Middle frontal gyrus (tissue), 1 donor: ENCODE measurements at regions not wholly inside any gene's neighbourhood (a gene's known extent, or its start where the extent isn't known, plus 50 kb on each side); places are given as distances from the start of the nearest gene placed in this dataset.
"Not testable (repeated sequence)": the region's sequence is repeated elsewhere in the genome, so short reads cannot be mapped to it uniquely, and the experiment has no call there.

Experiments
- DNase-seq: peaks from one replicate; pipeline ENCODE4 v3.0.0-alpha.2; 2015; ENCODE audit warnings: low spot score; ENCODE audit errors: extremely low spot score

DNA sequence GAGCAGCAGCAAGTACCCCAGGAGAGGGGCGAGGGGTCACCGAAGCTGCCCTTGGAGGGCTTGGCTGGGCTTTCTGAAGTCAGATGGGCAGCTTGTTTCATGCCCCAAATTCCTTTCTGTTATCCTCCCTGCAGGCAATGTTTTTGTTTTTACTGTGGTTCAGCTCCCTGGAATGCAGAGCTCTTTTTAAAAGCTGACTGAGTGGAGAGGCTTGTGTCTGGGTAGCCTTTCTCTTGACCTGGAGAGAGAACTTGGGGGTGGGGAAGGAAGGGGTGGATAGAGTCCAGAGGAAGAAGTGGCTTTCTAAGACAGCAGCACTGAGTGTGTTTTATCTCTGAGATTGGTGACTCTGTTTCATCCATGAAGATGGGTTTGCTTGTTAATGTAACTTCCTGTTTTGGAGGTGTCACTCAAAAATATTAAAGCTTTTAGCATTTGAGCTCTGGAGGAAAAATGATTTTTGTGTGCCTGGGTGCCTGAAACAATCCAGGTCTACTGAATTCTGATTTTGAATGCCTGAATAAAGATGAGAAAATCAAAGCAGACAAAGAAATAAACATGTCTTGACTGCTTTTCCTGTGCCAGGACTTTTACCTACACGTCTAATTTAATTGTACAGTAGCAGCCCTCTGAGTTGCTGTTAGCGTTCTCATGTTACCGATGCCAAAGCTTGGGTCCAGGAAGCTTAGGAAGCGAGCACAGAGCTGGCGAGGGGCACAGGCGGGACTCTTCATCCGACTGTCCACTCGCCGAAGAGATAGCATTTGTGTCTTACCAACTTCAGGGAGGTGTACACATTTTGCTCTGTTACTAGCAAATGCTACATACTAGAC, 78.2 kb upstream of the EEF1E1 start:
- no peak for DNase-seq

DNA sequence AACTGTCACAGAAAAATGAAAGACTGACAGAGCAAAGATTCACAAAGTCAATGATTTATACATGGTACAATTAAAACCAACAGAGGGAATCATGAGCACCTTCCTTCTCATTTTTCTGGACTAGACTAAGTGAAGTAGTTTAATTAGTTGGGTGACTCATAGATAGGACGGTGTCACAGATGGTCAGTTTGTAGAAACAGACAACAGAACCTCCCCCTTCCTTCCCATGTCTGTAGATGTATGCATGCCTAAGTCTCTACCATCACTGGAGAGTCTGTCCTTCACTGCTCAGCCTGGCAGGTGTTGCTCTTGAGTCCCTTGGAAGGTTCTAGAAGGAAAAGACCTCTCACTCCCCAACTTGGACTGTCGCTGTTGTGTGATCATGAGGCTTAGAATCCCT, 75.4 kb upstream of the EEF1E1 start:
- DNase-seq, result no peak

DNA sequence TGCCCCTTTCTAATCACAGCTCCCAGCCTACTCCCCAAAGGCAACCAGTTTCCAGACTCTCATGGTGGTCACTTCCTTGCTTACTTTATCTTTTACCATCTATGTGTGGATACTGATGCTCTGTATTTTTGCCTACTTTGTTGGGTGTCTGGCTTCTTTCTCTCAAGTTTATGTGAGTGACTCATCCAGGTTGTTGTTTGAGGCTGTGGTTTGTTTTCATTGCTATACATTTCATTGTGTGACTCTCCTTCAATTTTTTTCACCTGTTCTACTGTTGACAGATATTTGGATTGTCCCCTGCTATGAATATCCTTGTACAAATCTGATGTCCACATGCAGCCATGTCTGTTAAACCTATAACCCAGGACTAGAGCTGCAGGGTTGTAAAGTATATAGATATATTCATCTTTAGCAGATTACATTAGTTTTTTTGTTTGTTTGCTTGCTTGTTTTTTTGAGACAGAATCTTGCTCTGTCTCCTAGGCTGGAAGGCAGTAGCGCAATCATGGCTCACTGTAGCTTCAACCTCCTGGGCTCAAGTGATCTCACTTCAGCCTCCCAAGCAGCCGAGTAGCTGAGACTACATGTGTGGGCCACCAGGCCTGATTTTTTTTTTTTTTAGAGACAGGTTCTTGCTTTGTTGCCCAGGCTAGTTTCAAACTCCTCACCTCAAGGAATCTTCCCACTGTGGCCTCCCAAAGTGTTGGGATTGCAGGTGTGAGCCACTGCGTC, 72.9 kb upstream of the EEF1E1 start:
- no peak for DNase-seq

DNA sequence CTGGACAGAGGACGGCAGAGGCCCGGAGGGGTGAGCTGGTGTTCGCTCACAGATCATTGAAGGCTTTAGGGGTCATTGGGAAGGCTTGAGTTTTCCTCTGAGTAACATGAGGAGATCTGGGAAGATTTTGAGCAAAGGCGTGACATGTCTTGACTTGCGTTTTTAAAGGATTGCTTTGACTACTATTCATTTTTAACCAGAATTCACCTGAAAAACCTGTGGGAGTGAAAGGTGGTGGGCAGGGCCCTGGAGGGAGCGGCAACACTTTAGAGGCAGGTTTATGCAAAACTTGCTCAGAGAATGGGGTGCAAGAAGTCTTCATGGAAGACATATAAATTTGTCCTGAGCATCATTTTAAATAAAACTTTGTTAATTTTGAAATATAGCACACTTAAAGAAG, 72.2 kb upstream of the EEF1E1 start:
- DNase-seq, result no peak

DNA sequence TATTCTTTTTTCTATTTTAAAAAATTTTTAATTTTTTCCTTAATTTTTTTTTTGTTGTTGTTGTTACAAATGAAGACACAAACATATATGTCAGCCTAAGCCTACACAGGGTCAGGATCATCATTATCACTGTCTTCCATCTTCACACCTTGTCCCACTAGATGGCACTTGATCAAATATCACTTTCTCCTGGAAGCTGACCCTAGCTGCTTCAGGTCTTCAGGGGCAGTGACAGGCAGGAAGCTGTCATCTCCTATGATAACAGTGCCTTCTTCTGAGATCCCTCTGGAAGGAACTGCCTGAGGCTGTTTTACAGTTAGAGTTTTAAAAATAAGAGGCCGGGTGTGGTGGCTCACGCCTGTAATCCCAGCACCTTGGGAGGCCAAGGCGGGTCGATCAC, 70.2 kb upstream of the EEF1E1 start:
- no peak for DNase-seq

DNA sequence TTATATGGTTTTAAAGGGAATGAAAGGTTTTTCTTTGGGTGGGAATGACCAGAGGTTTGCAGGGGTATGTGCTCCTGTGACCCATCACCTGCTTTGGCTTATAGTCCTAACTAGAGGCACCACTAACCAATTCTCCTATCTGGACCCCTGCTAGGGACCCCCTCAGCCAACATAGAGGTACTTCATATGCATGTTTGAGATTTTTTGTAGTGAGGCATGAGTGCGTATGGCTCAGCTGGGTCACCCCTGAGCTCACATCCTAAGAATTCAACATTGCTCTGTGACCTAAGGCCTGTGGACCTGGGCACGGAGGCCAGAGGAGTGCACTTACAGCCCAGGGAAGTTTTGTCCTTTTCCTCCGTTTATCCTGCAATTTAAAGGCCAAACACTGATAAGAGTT, 68.4 kb upstream of the EEF1E1 start:
- no peak for DNase-seq

DNA sequence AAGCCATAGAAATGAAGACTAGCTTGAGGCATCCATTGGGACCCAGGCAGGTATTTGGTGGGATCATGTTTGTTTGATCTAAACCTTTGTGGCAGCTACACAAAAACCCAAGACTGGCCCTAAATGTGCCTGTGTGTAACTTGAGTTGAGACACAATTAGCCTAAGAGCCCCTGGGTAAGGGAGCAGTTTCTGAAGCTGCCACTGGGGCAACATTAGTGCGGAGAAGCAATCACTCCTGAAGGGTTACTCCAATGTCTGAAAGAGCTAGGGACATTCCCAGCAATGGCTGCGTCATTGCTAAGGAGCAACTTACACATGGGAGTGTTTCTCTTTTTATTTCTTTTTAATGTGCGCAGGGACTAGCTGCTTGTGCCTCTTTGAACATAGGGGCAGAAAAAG, 67.9 kb upstream of the EEF1E1 start:
- DNase-seq, result no peak

DNA sequence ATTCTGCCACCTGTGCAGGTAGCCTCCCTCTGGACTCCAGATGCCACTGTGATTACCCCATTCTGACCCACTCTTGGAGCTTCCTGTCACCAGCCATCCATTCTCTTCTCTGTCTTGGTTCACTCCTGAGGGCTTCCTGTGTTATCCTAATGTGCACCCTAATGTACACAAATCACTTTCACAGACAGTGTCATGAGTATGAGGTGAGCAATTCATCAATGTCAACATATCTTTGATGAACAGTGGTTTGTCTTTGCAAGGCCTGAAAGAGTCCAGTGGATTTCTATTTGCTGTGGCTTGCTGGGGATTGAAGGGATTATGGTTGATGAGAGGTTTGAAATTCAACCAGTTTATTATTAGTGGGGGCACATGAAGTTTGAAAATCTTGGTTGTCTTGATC, 63.8 kb upstream of the EEF1E1 start:
- DNase-seq, result no peak

DNA sequence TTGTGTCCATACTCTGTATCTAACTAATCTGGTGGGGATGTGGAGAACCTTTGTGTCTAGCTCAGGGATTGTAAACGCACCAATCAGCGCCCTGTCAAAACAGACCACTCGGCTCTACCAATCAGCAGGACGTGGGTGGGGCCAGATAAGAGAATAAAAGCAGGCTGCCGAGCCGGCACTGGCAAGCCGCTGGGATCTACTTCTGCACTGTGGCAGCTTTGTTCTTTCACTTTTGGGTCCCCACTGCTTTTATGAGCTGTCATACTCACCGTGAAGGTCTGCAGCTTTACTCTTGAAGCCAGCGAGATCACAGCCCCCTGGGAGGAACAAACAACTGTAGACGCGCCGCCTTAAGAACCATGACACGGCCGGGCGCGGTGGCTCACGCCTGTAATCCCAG, 62.7 kb upstream of the EEF1E1 start:
- DNase-seq, result not testable (repeated sequence)

DNA sequence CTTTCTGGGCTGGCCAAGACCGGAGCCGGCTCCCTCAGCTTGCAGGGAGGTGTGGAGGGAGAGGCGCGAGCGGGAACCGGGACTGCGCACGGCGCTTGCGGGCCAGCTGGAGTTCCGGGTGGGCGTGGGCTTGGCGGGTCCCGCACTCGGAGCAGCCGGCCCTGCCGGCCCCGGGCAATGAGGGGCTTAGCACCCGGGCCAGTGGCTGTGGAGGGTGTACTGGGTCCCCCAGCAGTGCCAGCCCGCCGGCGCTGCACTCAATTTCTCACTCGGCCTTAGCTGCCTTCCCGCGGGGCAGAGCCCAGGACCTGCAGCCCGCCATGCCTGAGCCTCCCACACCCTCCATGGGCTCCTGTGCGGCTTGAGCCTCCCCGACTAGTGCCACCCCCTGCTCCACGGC, 61.9 kb upstream of the EEF1E1 start:
- DNase-seq, result not testable (repeated sequence)

DNA sequence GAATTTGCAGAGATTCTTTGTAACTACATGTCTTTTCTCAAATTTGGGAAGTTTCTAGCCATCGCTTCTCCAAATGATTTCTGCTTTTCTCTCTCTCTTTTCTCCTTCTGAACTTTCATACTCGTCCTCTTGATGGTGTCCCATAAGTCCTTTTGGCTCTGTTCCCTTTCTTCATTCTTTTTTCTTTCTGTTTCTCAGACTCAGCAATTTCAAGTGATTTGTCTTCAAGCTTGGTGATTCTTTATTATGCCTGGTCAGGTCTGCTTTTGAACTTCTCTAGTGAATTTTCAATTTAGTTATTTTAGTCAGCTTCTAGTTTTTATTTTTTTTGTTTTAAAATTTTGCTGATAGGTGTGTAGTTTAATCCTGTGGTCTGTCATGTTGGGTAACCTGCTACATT, 57.6 kb upstream of the EEF1E1 start:
- no peak for DNase-seq

DNA sequence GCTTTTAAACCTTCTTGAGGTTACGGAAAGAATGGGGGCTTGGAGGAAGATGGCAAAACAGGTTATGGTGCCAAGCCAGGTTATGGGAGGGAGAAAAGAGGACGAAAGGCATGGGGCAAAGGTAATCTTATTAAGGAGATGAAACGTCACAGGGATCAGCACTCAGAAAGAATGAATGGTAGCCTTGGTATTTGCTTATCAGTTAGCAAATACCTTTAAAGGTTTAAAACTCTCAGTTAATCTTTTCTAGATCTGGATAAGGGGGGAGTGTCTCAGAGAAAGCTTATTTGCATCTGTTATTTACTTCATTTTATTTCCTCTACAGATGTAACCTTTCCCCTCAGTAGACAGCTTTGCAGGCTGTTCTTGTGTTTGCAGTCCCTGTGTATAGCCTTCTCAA, 55.5 kb upstream of the EEF1E1 start:
- DNase-seq, result no peak

DNA sequence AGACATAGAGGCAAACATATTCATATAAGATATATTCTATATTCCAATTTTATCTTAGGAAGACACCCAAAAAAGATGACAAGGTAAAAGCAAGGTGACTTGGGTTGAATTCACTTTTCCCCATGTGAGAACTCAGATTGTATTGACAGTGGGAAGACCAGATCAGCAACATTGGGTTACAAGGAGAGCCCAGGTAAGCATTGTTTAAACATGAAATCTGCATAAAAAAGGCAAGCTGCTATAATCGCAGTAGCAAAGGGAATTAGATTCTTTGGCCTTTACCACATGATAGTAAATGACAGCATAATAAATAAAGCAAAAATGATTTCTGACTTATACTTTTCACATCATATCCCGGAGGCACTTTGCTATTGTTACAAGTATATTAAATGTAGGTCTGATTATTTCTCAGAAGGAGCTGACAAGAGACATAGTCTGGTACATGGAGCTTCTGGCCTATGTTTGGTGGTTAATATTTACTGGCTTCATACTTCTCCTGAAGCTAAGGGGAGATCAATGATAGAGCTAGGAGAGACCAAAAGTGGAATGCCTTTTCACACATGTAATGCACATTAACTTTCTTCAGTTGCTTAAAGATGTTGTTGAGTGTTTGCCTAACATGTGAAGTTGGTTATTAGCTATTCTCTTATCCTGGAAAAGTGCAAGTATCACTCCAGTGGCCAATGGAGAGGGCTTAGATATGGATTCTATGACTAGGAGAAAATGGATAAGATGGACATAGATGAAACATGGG, 53.1 kb upstream of the EEF1E1 start:
- DNase-seq, result no peak
